CD4-positive, alpha-beta T cell treated with Interleukin-12 subunit alpha and Interleukin-12 subunit beta, for 1 hour (primary cell): ENCODE measurements at regions not wholly inside any gene's neighbourhood (a gene's known extent, or its start where the extent isn't known, plus 50 kb on each side); places are given as distances from the start of the nearest gene placed in this dataset.

Source experiments
- DNase-seq: peaks from one replicate; pipeline ENCODE4 v3.0.0-alpha.2; 2020

GRCh38 chr7:47663213-47663612 is 81.3 kb upstream of the TNS3 start:
- DNase-seq = no peak

GRCh38 chr7:47661051-47661714 is 79.3 kb upstream of the TNS3 start:
- no peak for DNase-seq

- no peak for DNase-seq
Observed at GRCh38 chr7:47659664-47660462, 78.0 kb upstream of the TNS3 start.

- DNase-seq = no peak
Observed at GRCh38 chr7:47658886-47659635, 77.2 kb upstream of the TNS3 start.

GRCh38 chr7:47657126-47657525 is 75.2 kb upstream of the TNS3 start:
- DNase-seq = no peak

GRCh38 chr7:47654672-47655298 is 72.9 kb upstream of the TNS3 start:
- no peak for DNase-seq

- DNase-seq = no peak
Observed at GRCh38 chr7:47653550-47654411, 71.9 kb upstream of the TNS3 start.

- no peak for DNase-seq
Observed at GRCh38 chr7:47652591-47652990, 70.7 kb upstream of the TNS3 start.

GRCh38 chr7:47651355-47652317 is 69.7 kb upstream of the TNS3 start:
- DNase-seq = no peak

- no peak for DNase-seq
Observed at GRCh38 chr7:47649919-47650318, 68.0 kb upstream of the TNS3 start.

- no peak for DNase-seq
Observed at GRCh38 chr7:47648275-47648925, 66.5 kb upstream of the TNS3 start.

- no peak for DNase-seq
Observed at GRCh38 chr7:47647918-47648250, 66.0 kb upstream of the TNS3 start.

GRCh38 chr7:47647181-47647917 is 65.4 kb upstream of the TNS3 start:
- no peak for DNase-seq

GRCh38 chr7:47643716-47644400 is 61.9 kb upstream of the TNS3 start:
- DNase-seq = no peak

- no peak for DNase-seq
Observed at GRCh38 chr7:47640265-47640664, 58.4 kb upstream of the TNS3 start.

GRCh38 chr7:47639495-47640110 is 57.7 kb upstream of the TNS3 start:
- DNase-seq = no peak

GRCh38 chr7:47638679-47639315 is 56.9 kb upstream of the TNS3 start:
- no peak for DNase-seq

GRCh38 chr7:47636433-47637175 is 54.7 kb upstream of the TNS3 start:
- DNase-seq = no peak
